ENCODE measurements at regions not wholly inside any gene's neighbourhood (a gene's known extent, or its start where the extent isn't known, plus 50 kb on each side); places are given as distances from the start of the nearest gene placed in this dataset.
"Not testable (repeated sequence)": the region's sequence is repeated elsewhere in the genome, so short reads cannot be mapped to it uniquely, and the experiment has no call there.

GRCh38 chr20:40279390-40279789 is 409.6 kb downstream of the MAFB start:
- DNase-seq (ENCODE audit: low read depth in 2 of 2) = no peak

- DNase-seq (ENCODE audit: low read depth in 2 of 2) = no peak
These were observed 410.4 kb downstream of the MAFB start for GRCh38 chr20:40278673-40279072.

GRCh38 chr20:40276301-40276700 is 412.7 kb downstream of the MAFB start:
- no peak for DNase-seq (ENCODE audit: low read depth in 2 of 2)

- DNase-seq (ENCODE audit: low read depth in 2 of 2) = no peak
These were observed 413.3 kb downstream of the MAFB start for GRCh38 chr20:40275738-40276137.

- no peak for DNase-seq (ENCODE audit: low read depth in 2 of 2)
These were observed 414.0 kb downstream of the MAFB start for GRCh38 chr20:40274912-40275533.

GRCh38 chr20:40269274-40269673 is 419.8 kb downstream of the MAFB start:
- not testable (repeated sequence) for DNase-seq (ENCODE audit: low read depth in 2 of 2)

GRCh38 chr20:40268321-40269075 is 420.5 kb downstream of the MAFB start:
- no peak for DNase-seq (ENCODE audit: low read depth in 2 of 2)

- no peak for DNase-seq (ENCODE audit: low read depth in 2 of 2)
These were observed 423.1 kb downstream of the MAFB start for GRCh38 chr20:40265825-40266533.

- DNase-seq (ENCODE audit: low read depth in 2 of 2) = no peak
These were observed 426.8 kb downstream of the MAFB start for GRCh38 chr20:40262219-40262618.

- no peak for DNase-seq (ENCODE audit: low read depth in 2 of 2)
These were observed 430.1 kb downstream of the MAFB start for GRCh38 chr20:40258931-40259330.

GRCh38 chr20:40257763-40258162 is 431.3 kb downstream of the MAFB start:
- no peak for DNase-seq (ENCODE audit: low read depth in 2 of 2)

- DNase-seq (ENCODE audit: low read depth in 2 of 2) = no peak
These were observed 433.7 kb downstream of the MAFB start for GRCh38 chr20:40255365-40255764.

- no peak for DNase-seq (ENCODE audit: low read depth in 2 of 2)
These were observed 434.8 kb downstream of the MAFB start for GRCh38 chr20:40254023-40254772.

- no peak for DNase-seq (ENCODE audit: low read depth in 2 of 2)
These were observed 437.6 kb downstream of the MAFB start for GRCh38 chr20:40251284-40251932.

- no peak for DNase-seq (ENCODE audit: low read depth in 2 of 2)
These were observed 439.2 kb downstream of the MAFB start for GRCh38 chr20:40249805-40250204.

- DNase-seq (ENCODE audit: low read depth in 2 of 2) = no peak
These were observed 443.2 kb downstream of the MAFB start for GRCh38 chr20:40245829-40246228.

GRCh38 chr20:40244286-40244685 is 444.8 kb downstream of the MAFB start:
- no peak for DNase-seq (ENCODE audit: low read depth in 2 of 2)

- DNase-seq (ENCODE audit: low read depth in 2 of 2) = no peak
These were observed 447.3 kb downstream of the MAFB start for GRCh38 chr20:40241596-40242343.

- DNase-seq (ENCODE audit: low read depth in 2 of 2) = no peak
These were observed 450.5 kb downstream of the MAFB start for GRCh38 chr20:40238511-40238910.

- DNase-seq (ENCODE audit: low read depth in 2 of 2) = no peak
These were observed 454.4 kb downstream of the MAFB start for GRCh38 chr20:40234593-40234992.

- no peak for DNase-seq (ENCODE audit: low read depth in 2 of 2)
These were observed 455.6 kb downstream of the MAFB start for GRCh38 chr20:40233406-40233805.

Data from stimulated activated CD4-positive, alpha-beta T cell treated with anti-CD3 and anti-CD28 coated beads, Interleukin-1b, Interleukin-23, amount 100 ng/mL, for 4 hours (primary cell).